Breast epithelium (tissue), 4 donors: ENCODE measurements at regions not wholly inside any gene's neighbourhood (a gene's known extent, or its start where the extent isn't known, plus 50 kb on each side); places are given as distances from the start of the nearest gene placed in this dataset.

ENCODE experiments used
- DNase-seq, 2 donors: peaks; one replicate each; pipeline ENCODE4 v3.0.0-alpha.2; 2019; ENCODE audit warnings: low spot score in 2 of 2
- H3K27ac ChIP-seq, 2 donors: fragments of 200-600 bp; sonication (generic) in 1 of 2; one replicate each; pipeline ENCODE4 v1.5.1; 2016 to 2019; ENCODE audit warnings: mild to moderate bottlenecking in 1 of 2
- H3K27me3 ChIP-seq, 2 donors: fragments of 200-600 bp; sonication (generic) in 1 of 2; one replicate each; pipeline versions ENCODE4 v1.5.1 to v1.6.0; 2017 to 2019; ENCODE audit warnings: control low read depth in 1 of 2, mild to moderate bottlenecking in 1 of 2
- H3K36me3 ChIP-seq: fragments of 200-600 bp; one replicate; pipeline ENCODE4 v1.5.1; 2019
- H3K4me1 ChIP-seq, 2 donors: fragments of 200-600 bp; sonication (generic); one replicate each; pipeline ENCODE4 v1.5.1; 2016 to 2019; ENCODE audit warnings: control low read depth in 1 of 2
- H3K4me3 ChIP-seq, 3 donors: fragments of 200-600 bp; sonication (generic); 1 replicate in 2 of 3; 2 replicates in 1 of 3; pipeline ENCODE4 v1.5.1; 2016 to 2019; ENCODE audit warnings: mild to moderate bottlenecking in 3 of 3, moderate library complexity in 2 of 3
- H3K9me3 ChIP-seq, 2 donors: fragments of 200-600 bp; sonication (generic) in 1 of 2; one replicate each; pipeline ENCODE4 v1.5.1; 2016 to 2019; ENCODE audit warnings: control low read depth in 1 of 2
- CTCF ChIP-seq, 3 donors: fragments of 450-650 bp; IDR thresholded peaks; one replicate each; pipeline ENCODE4 v1.5.1; 2016 to 2017; ENCODE audit warnings: antibody characterized with exemption in 3 of 3, mild to moderate bottlenecking in 3 of 3, moderate library complexity in 3 of 3
- POLR2A ChIP-seq: fragments of 450-650 bp; IDR thresholded peaks from one replicate; pipeline ENCODE4 v1.6.1; 2016; ENCODE audit warnings: antibody characterized with exemption, mild to moderate bottlenecking, moderate library complexity
- POLR2AphosphoS5 ChIP-seq, 3 donors: sonication (generic); formaldehyde crosslinking; IDR thresholded peaks; one replicate each; pipeline ENCODE4 v1.6.1; 2017; ENCODE audit warnings: antibody characterized with exemption in 3 of 3
- intact Hi-C: fragments of 100-400 bp; cut with DNase I; formaldehyde crosslinking; loops from one replicate; pipeline ENCODE4 v1.15.1; 2023; ENCODE audit warnings: low total_unique reads

- intact Hi-C loops = no loop called here
- Histone ChIP-seq H3K36me3 (no peaks in the 10 kb centered on the region), H3K27ac (no peak overlapping the region), H3K4me1 (no peaks in the 10 kb centered on the region), H3K9me3 (no peaks in the 10 kb centered on the region), H3K27me3 (no peaks in the 10 kb centered on the region), H3K4me3 (no peak overlapping the region)
- DNase-seq = no peak
- TF ChIP-seq CTCF (IDR thresholded peaks at IDR 0.05) (no peak), POLR2AphosphoS5 (IDR thresholded peaks at IDR 0.05) (no peak), POLR2A (no peak)
These were observed 247.6 kb upstream of the PDE4D start for GRCh38 chr5:60141119-60141518.

- no peaks in the 10 kb centered on the region for H3K4me1 ChIP-seq
- no peak overlapping the region for H3K27ac ChIP-seq
- intact Hi-C loops = no loop called here
- DNase-seq = no peak
- H3K36me3 ChIP-seq = no peaks in the 10 kb centered on the region
- TF ChIP-seq POLR2AphosphoS5 (IDR thresholded peaks at IDR 0.05) = no peak
- TF ChIP-seq CTCF (IDR thresholded peaks at IDR 0.05) = no peak
- TF ChIP-seq POLR2A = no peak
- H3K9me3 ChIP-seq = no peaks in the 10 kb centered on the region
- no peaks in the 10 kb centered on the region for H3K27me3 ChIP-seq
- no peak overlapping the region for H3K4me3 ChIP-seq
These were observed 243.3 kb upstream of the PDE4D start for GRCh38 chr5:60136841-60137240.

- Histone ChIP-seq H3K4me1 (no peaks in the 10 kb centered on the region), H3K36me3 (no peaks in the 10 kb centered on the region), H3K27me3 (no peaks in the 10 kb centered on the region), H3K27ac (no peak overlapping the region), H3K9me3 (no peaks in the 10 kb centered on the region), H3K4me3 (no peak overlapping the region)
- no peak for DNase-seq
- intact Hi-C loops = no loop called here
- TF ChIP-seq POLR2AphosphoS5 (IDR thresholded peaks at IDR 0.05) = no peak
- no peak for TF ChIP-seq CTCF (IDR thresholded peaks at IDR 0.05)
- TF ChIP-seq POLR2A = no peak
These were observed 238.0 kb upstream of the PDE4D start for GRCh38 chr5:60131504-60131903.

GRCh38 chr5:60125636-60126035 is 232.1 kb upstream of the PDE4D start:
- no peaks in the 10 kb centered on the region for H3K9me3 ChIP-seq
- TF ChIP-seq CTCF (IDR thresholded peaks at IDR 0.05) (no peak), POLR2A (no peak), POLR2AphosphoS5 (IDR thresholded peaks at IDR 0.05) (no peak)
- intact Hi-C loops = no loop called here
- no peaks in the 10 kb centered on the region for H3K4me1 ChIP-seq
- H3K27ac ChIP-seq = no peak overlapping the region
- no peaks in the 10 kb centered on the region for H3K36me3 ChIP-seq
- no peak for DNase-seq
- H3K4me3 ChIP-seq = no peak overlapping the region
- no peaks in the 10 kb centered on the region for H3K27me3 ChIP-seq

- no peaks in the 10 kb centered on the region for H3K36me3 ChIP-seq
- DNase-seq = no peak
- intact Hi-C loops = no loop called here
These were observed 209.6 kb upstream of the PDE4D start for GRCh38 chr5:60102961-60103693.

More at GRCh38 chr5:60102961-60103693, 209.6 kb upstream of the PDE4D start:
- Histone ChIP-seq H3K9me3 (peaks cover 0 to 2% of the 10 kb centered on the region in 2 donors), H3K4me1 (no peaks in the 10 kb centered on the region), H3K27ac (no peak overlapping the region), H3K4me3 (no peak overlapping the region), H3K27me3 (no peaks in the 10 kb centered on the region)
- no peak for TF ChIP-seq POLR2AphosphoS5 (IDR thresholded peaks at IDR 0.05)
- no peak for TF ChIP-seq POLR2A
- TF ChIP-seq CTCF (IDR thresholded peaks at IDR 0.05) = no peak
